HG03108 (cell line): ENCODE measurements at regions not wholly inside any gene's neighbourhood (a gene's known extent, or its start where the extent isn't known, plus 50 kb on each side); places are given as distances from the start of the nearest gene placed in this dataset.

Experiments
- ATAC-seq: cut with Tn5 transposase; IDR thresholded peaks from one replicate; pipeline ENCODE4 v1.9.1; 2021; ENCODE audit warnings: moderate library complexity; ENCODE audit not compliant: unreplicated experiment

DNA sequence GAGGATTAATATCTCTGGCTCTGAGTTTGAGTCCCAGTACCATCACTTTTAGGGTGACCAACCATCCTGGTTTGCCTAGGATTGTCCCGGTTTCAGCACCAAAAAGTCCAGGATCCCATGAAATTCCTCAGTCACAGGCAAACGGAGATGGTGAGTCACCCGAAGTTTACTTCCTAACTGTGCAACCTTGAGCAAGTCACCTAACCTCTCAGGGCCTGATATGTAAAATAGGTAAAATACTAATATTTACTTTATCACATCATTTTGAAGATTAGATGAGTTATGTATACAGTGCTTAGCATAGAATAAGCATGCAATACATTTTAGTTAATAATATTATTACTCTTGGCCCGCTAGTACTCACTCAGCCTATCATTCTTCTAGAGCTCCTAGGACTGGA is 91.1 kb upstream of the KCNMB2 start:
- no peak for ATAC-seq

DNA sequence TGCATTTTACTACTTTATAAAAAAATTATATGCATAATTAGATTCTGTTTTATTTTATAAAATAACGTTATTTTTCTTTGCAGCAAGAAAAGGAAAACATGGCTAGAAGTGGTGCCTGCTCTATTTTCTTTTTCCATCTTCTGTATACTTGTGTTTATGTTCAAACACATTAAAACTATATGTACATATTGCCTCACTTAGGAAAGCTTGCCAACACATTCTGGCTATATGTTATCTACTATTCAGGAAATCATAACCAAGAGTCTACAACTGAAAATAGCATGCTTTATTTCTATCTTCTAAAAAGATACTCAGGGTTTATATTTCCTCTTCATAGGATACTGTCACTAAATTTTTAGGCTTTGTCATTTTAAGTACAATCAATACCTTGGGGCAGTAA is 90.2 kb upstream of the KCNMB2 start:
- ATAC-seq, result no peak

GRCh38 chr3:178450476-178450875 is 85.8 kb upstream of the KCNMB2 start:
- ATAC-seq, result no peak

GRCh38 chr3:178451799-178452198 is 84.4 kb upstream of the KCNMB2 start:
- no peak for ATAC-seq

GRCh38 chr3:178454726-178455125 is 81.5 kb upstream of the KCNMB2 start:
- no peak for ATAC-seq

DNA sequence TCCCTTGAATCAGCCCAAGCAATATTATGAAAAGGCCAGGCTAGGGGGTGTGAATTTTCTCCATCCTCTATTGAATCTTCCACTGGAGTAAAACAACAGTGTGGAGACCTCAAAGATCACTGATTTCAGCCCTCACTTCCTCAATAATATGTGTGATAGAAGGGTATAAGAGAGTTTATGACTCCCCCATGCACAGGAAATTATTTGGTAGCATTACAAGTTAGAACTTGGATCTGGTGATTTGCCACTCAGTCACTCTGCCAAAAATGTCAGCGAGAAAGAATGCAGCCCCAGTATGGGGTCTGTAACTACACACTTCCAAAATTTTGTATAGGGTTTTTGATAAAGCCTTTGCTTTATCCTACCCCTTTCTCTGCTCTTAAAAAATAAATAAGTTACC is 81.0 kb upstream of the KCNMB2 start:
- ATAC-seq, result no peak

- no peak for ATAC-seq
Observed at GRCh38 chr3:178455946-178456345, 80.3 kb upstream of the KCNMB2 start.

DNA sequence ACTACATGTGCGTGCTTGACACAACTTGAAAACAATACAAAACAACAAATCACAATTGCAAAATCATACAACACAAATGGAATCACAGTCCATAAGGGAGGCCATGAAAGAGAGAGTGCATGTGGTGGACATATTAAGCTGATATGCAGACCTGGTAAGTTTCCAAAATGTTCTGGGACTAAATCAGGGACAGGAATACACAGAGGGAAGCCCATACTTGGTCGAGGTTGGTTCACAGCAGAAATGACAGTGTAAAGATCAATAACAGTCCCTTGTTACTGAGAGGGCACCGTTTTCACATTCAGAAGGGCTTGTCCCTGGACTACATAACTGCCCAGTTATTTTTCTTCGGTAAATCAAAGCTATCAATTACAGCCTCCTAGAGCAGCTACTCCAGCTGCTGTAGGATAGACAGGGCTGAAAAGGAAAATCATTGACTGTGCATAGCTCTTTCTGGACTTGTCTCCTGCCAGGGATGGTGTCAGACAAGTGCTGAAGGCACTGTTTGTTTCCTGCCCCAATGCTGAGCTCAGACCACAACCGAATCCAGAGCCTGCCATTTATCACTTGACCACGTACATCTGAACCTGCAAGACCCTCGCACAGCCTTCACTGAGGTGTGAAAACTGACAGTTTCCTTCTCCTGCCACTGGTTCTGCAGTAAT is 79.5 kb upstream of the KCNMB2 start:
- ATAC-seq, result no peak

DNA sequence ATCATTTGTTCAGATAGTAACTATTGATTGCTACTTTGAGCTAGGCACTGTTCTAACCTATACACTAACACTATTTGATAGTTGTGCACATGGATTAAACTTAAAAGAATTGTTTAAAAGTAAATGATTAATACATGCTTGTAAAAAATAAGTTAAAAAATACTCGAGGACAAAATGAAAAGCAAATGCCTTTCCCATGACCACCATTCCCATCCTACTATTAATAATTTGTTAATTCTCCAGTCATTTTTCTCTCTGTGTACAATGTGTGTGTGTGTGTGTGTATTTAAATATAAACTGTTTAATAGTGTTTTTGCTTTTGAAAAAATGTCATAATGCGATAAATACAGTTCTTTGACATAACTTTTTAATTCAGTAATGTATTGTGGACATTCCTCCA is 78.7 kb upstream of the KCNMB2 start:
- no peak for ATAC-seq

GRCh38 chr3:178458313-178459037 is 77.8 kb upstream of the KCNMB2 start:
- no peak for ATAC-seq

DNA sequence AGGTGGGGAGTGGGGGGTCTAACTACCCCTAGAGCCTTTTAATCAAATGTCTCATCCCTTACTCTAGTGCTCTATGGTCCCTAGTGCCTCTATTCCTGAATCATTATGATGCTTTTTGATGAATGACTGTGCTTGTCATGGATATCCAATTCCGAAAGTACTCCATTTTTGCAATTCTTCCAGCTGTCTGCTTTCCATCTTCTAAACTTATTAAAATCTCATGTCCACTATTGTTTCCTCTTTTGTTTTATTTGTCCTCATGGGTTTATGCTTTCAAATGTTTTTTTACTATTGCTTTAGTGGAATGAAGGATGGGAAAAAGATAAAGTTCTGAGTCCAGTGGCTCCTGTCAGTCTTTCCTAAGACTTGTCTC is 77.2 kb upstream of the KCNMB2 start:
- no peak for ATAC-seq

DNA sequence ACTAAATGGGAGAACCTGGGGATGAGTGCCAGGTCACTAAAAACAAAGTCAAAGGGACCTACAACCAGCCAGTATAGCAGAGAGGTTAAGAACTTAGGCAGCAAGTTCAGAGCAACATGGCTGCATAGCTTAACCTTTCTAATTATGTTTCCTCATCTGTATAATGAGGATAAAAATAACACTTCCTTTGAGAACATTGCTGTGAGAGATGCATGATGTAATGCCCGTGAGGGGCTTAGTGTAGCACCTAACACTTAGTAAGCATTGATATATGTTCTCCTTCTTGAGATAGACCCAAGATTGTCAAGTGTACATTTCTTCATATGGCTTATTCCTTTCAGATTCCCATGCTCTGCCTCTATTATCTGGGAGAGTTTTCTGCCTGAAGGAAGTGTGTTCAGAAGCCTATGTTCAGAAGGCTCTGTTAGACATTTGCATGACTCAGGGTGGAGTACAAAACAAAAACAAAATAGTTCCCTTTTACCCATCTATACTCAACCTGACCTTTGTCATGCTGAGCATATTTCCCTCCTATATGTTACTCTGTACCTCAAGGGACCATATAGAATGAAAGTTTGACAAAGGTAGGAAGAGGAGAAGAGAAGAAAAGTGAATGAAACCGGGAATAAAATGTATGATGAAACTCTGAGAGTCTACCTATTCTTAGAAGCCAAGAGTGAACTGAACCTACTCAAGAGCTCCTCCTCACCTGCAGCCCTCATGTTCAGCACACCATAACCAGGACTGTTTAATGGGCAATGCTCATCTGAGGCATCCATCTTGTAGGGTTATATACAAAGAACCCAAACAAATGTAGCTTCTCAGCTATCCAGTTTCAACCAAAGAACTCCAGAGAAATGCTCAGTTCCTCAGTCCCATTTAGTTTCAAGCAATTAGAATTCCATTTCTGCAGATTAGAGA is 70.7 kb upstream of the KCNMB2 start:
- ATAC-seq, result no peak

DNA sequence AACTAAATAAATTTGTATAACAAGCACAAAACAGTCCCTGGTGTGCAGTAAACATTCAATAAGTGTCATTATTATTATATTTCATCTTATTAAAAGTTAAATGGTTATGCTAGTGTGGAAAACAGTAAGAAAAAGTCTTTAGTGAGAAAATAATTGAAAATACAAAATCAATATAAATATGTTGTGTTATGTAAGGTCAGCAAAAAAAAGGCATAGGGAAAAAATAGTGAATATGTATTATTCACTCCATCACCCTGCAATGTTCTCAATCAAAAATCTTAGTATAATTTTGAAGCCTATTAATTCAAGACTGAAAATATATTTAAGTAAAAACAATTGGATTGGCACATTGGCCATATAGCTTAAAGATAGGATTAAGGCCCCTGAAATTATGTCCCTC is 63.3 kb upstream of the KCNMB2 start:
- no peak for ATAC-seq

- ATAC-seq, result no peak
Observed at GRCh38 chr3:178474526-178474925, 61.7 kb upstream of the KCNMB2 start.

DNA sequence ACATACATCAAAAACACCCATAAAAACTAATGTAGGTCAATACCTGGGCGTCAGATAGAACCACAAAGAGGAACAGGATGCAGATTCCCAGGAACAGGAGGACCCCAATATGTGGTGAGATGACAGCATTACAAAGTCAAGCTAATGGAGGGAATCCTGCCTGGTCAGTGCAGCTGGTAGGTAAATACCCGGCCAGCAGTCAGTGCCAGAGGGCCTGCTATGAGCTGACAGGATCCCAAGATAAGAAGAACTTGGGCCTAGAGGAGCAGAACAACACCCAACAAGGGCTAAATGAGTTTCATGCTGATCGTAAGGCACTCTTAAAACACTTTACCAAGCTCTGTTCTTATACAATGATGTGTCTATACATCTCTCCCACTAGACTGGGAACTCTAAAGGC is 61.2 kb upstream of the KCNMB2 start:
- no peak for ATAC-seq

DNA sequence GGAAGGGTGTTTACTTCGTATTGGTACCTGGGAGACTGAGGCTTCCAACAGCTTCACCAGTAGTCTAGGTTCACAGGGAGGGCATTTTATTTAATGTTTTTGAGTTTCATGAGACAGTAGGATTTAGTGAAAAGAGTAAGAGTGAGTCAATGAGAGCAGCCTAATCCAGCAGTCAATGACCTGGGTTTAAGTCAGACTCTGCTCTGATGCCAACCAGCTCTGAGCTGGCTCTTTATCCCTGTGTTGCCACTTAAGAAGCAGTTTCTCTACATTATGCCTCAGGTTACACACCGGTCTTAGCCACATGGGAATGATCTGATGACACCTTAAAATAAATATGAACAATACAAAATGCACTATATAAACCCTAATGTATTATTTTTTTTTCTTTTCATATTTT is 59.4 kb upstream of the KCNMB2 start:
- no peak for ATAC-seq

- no peak for ATAC-seq
Observed at GRCh38 chr3:178479446-178479845, 56.8 kb upstream of the KCNMB2 start.

DNA sequence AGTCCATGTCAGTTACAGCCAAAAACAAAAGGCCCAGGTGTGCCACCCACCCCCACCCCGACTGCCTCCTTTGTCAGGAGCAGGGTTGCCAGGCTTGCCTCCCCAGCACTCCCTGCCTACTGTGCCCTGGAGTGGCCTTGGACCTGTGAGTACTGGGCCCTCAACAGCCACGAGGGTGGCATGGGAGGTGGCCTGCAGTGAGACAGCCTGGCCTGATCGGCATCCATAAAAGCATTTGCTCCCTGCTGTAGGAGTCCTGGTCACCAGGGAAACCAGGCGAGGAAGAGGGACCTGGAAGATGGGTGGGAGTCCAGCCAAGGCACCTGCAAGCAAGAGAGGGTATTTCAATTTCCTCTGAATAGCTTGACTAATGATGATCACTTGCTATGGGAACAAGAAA is 56.4 kb upstream of the KCNMB2 start:
- no peak for ATAC-seq

- peak; percentile 7 for ATAC-seq
Observed at GRCh38 chr3:178480274-178480673, 56.0 kb upstream of the KCNMB2 start.

DNA sequence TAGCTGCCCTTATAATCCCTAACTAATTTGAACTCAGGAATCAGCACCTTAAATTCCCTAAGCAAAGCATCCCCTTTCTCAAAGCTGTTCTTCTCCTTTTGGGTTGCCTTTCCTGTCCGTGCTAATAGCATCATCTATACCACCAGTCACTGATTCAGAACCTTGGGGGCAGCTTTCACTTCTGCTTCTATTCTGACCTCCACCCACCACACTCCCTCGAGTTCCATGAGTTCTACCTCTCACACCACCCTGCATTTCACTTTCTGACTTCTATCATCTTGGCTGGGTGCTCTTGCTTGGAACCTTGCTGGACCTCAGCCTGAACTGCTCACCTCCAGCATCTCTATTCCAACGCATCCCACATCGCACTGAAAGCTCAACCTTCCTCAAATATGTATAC is 55.4 kb upstream of the KCNMB2 start:
- ATAC-seq, result peak; percentile 94

GRCh38 chr3:178482981-178483380 is 53.3 kb upstream of the KCNMB2 start:
- no peak for ATAC-seq

DNA sequence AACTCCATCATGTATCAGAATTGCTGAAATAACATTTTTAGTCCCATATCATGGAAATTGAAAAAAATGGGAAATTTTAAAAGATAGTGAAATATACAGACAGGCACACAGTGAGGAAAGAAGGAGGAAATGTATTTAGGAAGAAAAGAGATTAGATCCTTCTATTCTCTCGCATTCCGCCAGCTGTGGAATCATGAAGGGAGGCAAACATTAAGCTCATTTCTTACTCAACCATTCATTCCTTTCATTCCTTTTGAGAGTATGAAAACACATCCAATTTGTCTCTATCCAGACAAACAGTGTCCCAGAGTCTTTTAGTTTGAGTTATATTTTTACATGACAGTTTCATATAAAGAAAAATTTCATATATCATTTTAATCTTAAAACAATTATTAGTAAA is 52.5 kb upstream of the KCNMB2 start:
- no peak for ATAC-seq
